CD8-positive, alpha-beta memory T cell (primary cell): ENCODE measurements at regions not wholly inside any gene's neighbourhood (a gene's known extent, or its start where the extent isn't known, plus 50 kb on each side); places are given as distances from the start of the nearest gene placed in this dataset.
"Not testable (repeated sequence)": the region's sequence is repeated elsewhere in the genome, so short reads cannot be mapped to it uniquely, and the experiment has no call there.

Experiments used
- CTCF ChIA-PET: fragments of 350-600 bp; sonication (Branson Sonifier 250); formaldehyde crosslinking; loops from one replicate; lab custom pipeline; 2021; ENCODE audit warnings: antibody characterized with exemption; lab: Charles Lee
- POLR2A ChIA-PET: fragments of 350-600 bp; sonication (Branson Sonifier 250); formaldehyde crosslinking; loops from one replicate; lab custom pipeline; 2021; ENCODE audit warnings: antibody characterized with exemption; lab: Charles Lee
- DNase-seq, 5 donors: peaks; one replicate each; pipeline versions ENCODE4 v3.0.0 to v3.0.0-alpha.2; 2020 to 2022; ENCODE audit warnings: mixed read lengths in 1 of 5
- H3K27ac ChIP-seq: one replicate; pipeline ENCODE4 v1.7.0; 2013; ENCODE audit warnings: low read depth, mild to moderate bottlenecking, low read length, moderate library complexity
- H3K27me3 ChIP-seq: 2 replicates; pipeline ENCODE4 v1.7.0; 2013; ENCODE audit warnings: low read length, mild to moderate bottlenecking; ENCODE audit not compliant: insufficient read depth, poor library complexity, severe bottlenecking
- H3K36me3 ChIP-seq: 2 replicates; pipeline ENCODE4 v1.7.0; 2013; ENCODE audit warnings: mild to moderate bottlenecking, low read length, moderate library complexity; ENCODE audit not compliant: insufficient read depth
- H3K4me1 ChIP-seq: 2 replicates; pipeline ENCODE4 v1.7.0; 2013; ENCODE audit warnings: mild to moderate bottlenecking, low read length, moderate library complexity; ENCODE audit not compliant: insufficient read depth
- H3K4me3 ChIP-seq: 2 replicates; pipeline ENCODE4 v1.7.0; 2013; ENCODE audit warnings: mild to moderate bottlenecking, low read length
- H3K9me3 ChIP-seq: 2 replicates; pipeline ENCODE4 v1.7.0; 2013; ENCODE audit warnings: mild to moderate bottlenecking, low read length
- H3K27ac Mint-ChIP-seq, 8 donors: one replicate each; pipeline ENCODE4 v1.8.0; 2020 to 2021; ENCODE audit warnings: mixed read lengths in 8 of 8, mild to moderate bottlenecking in 6 of 8, inconsistent platforms in 3 of 8, moderate library complexity in 3 of 8
- H3K27me3 Mint-ChIP-seq, 2 donors: one replicate each; pipeline ENCODE4 v1.8.0; 2020 to 2021; ENCODE audit warnings: mixed read lengths in 2 of 2, mild to moderate bottlenecking in 1 of 2, moderate library complexity in 1 of 2
- H3K36me3 Mint-ChIP-seq, 3 donors: one replicate each; pipeline ENCODE4 v1.8.0; 2020 to 2021; ENCODE audit warnings: mixed read lengths in 3 of 3, inconsistent platforms in 1 of 3, mild to moderate bottlenecking in 1 of 3
- H3K4me1 Mint-ChIP-seq, 3 donors: one replicate each; pipeline ENCODE4 v1.8.0; 2020 to 2021; ENCODE audit warnings: mixed read lengths in 3 of 3, inconsistent platforms in 1 of 3, mild to moderate bottlenecking in 1 of 3
- H3K4me3 Mint-ChIP-seq, 7 donors: one replicate each; pipeline ENCODE4 v1.8.0; 2020 to 2021; ENCODE audit warnings: mixed read lengths in 7 of 7, mild to moderate bottlenecking in 6 of 7, moderate library complexity in 4 of 7, inconsistent platforms in 2 of 7
- H3K9me3 Mint-ChIP-seq, 5 donors: one replicate each; pipeline ENCODE4 v1.8.0; 2020 to 2022; ENCODE audit warnings: mixed read lengths in 5 of 5, mild to moderate bottlenecking in 3 of 5, moderate library complexity in 2 of 5, inconsistent platforms in 1 of 5

DNA sequence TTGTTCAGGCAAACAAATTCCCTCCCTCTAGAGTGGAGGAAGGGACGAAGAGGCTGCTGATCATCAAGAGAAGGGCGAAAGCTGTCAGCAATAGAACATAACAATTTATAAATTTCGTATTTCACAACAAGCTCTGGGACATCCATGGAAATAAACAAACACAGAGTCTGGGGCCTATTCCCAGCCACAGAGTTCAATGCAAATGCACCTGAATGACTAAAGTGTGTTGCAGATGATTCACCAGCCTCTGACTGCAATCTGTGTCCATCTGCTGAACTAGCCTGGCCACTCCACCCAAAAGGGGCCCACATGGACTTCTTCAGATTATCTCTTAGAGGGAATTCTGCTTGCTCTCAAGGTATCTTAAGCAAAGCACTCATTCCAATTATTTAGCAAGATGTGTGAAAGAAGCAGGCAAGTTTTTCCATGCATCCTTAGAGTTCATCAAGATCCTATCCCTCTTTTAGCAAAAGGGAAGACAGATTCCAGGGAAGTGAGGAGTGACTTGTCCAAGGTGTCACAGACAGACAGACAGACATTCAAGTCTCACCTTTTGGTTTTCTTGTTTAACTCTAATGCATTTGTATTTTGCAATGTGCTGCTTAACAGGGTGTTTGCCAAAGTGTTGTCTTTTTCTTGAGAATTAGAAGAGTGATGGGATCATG, 307.8 kb upstream of the PAPPA start:
- H3K27me3 ChIP-seq = no peaks in the 10 kb centered on the region
- H3K36me3 Mint-ChIP-seq = no peaks in the 10 kb centered on the region
- H3K27ac Mint-ChIP-seq = no peak overlapping the region
- DNase-seq = no peak
- no peak overlapping the region for H3K4me3 Mint-ChIP-seq
- no peaks in the 10 kb centered on the region for H3K9me3 ChIP-seq
- H3K4me1 ChIP-seq = no peaks in the 10 kb centered on the region
- peaks cover 0 to 4% (median 0%) of the 10 kb centered on the region in 5 donors for H3K9me3 Mint-ChIP-seq
- H3K4me3 ChIP-seq = no peak overlapping the region
- H3K36me3 ChIP-seq = no peaks in the 10 kb centered on the region
- no peak overlapping the region for H3K27ac ChIP-seq
- no peaks in the 10 kb centered on the region for H3K4me1 Mint-ChIP-seq
- CTCF ChIA-PET = no interaction called here
- POLR2A ChIA-PET = no interaction called here
- no peaks in the 10 kb centered on the region for H3K27me3 Mint-ChIP-seq

GRCh38 chr9:115847216-115847615, 306.4 kb upstream of the PAPPA start:
- no peak overlapping the region for H3K27ac ChIP-seq
- Mint-ChIP-seq H3K27me3 (no peaks in the 10 kb centered on the region), H3K4me1 (no peaks in the 10 kb centered on the region), H3K4me3 (no peak overlapping the region), H3K27ac (no peak overlapping the region), H3K9me3 (peaks cover 0 to 4% (median 0%) of the 10 kb centered on the region in 5 donors), H3K36me3 (no peaks in the 10 kb centered on the region)
- POLR2A ChIA-PET = no interaction called here
- no peaks in the 10 kb centered on the region for H3K36me3 ChIP-seq
- no peaks in the 10 kb centered on the region for H3K27me3 ChIP-seq
- H3K4me3 ChIP-seq = no peak overlapping the region
- no peaks in the 10 kb centered on the region for H3K9me3 ChIP-seq
- no peak for DNase-seq
- CTCF ChIA-PET = no interaction called here
- H3K4me1 ChIP-seq = no peaks in the 10 kb centered on the region

GRCh38 chr9:115849679-115850412, 303.7 kb upstream of the PAPPA start:
- H3K4me3 Mint-ChIP-seq = no peak overlapping the region
- no peaks in the 10 kb centered on the region for H3K27me3 Mint-ChIP-seq
- DNase-seq = no peak
- Histone ChIP-seq H3K4me1 (no peaks in the 10 kb centered on the region), H3K4me3 (no peak overlapping the region), H3K36me3 (no peaks in the 10 kb centered on the region), H3K9me3 (no peaks in the 10 kb centered on the region), H3K27me3 (no peaks in the 10 kb centered on the region), H3K27ac (no peak overlapping the region)
- ChIA-PET CTCF (no interaction called here), POLR2A (no interaction called here)
- no peak overlapping the region for H3K27ac Mint-ChIP-seq
- no peaks in the 10 kb centered on the region for H3K36me3 Mint-ChIP-seq
- H3K9me3 Mint-ChIP-seq = peaks cover 0 to 4% (median 0%) of the 10 kb centered on the region in 5 donors
- H3K4me1 Mint-ChIP-seq = no peaks in the 10 kb centered on the region

DNA sequence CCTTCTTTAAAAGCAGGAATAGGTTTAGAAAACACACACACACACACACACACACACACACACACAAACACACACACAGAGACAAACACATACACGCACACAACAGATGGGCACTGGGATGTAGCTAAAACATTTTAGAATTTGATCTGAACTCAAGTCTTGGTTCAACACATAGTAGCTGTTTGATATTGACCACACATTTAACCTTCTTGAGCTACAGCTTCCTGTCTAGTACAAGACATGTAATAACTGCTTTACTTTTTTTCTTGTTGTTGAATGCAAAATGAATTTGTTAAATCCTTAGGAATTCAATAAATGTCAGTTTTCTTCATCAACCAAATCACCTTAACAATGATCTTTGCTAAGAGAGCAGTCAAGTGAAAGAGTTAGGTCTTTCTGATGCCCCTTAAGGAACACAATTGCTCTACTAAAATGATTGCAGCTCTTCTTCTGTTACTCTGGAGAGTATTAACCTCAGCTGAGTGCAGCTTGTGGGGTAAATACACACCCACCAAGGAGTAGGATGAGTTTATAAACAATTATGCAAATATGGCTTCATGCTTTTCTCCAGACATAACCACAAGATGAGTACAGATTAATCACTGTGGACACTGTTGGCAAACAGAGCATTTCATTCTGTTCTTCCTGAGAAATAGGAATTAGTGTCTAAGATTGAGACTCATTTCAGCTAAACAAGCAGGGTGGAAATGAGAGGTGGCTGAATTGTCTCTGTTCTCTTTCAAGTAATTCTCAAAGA, 302.9 kb upstream of the PAPPA start:
- POLR2A ChIA-PET = no interaction called here
- Histone ChIP-seq H3K4me1 (no peaks in the 10 kb centered on the region), H3K27me3 (no peaks in the 10 kb centered on the region), H3K27ac (no peak overlapping the region), H3K4me3 (no peak overlapping the region), H3K9me3 (no peaks in the 10 kb centered on the region), H3K36me3 (no peaks in the 10 kb centered on the region)
- no peak overlapping the region for H3K27ac Mint-ChIP-seq
- no peak for DNase-seq
- CTCF ChIA-PET = no interaction called here
- no peak overlapping the region for H3K4me3 Mint-ChIP-seq
- H3K36me3 Mint-ChIP-seq = no peaks in the 10 kb centered on the region
- no peaks in the 10 kb centered on the region for H3K27me3 Mint-ChIP-seq
- H3K9me3 Mint-ChIP-seq = peaks cover 0 to 5% (median 0%) of the 10 kb centered on the region in 5 donors
- H3K4me1 Mint-ChIP-seq = no peaks in the 10 kb centered on the region

DNA sequence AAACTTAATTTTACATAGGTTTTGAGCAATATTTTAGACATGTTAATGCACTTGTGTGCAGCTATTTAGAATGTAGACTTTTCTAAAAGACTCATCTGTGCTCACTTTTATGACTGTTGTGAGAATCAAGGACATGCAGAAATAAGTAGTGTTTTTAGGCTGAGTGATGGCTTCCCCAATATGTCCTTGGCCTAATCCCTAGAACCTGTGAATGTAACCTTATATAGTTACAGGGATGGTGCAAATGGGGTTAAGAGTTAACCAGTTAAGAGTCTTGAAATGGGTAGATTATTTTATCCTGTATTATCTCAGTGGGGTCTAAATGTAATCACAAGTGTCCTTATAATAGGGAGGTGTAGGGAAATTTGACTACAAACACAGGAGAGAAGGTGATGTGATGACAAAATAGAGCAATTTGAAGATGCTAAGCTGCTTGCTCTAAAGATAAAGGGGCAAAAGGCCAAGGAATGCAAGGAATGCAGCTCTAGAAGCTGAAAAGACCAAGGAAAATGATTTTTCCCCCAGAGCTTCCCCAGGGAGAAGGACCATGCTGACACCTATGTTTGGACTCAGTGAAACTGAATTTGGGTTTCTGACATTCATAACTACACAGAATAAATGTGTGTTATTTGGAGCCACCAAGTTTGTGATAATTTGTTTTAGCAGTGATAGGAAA, 298.0 kb upstream of the PAPPA start:
- no peak for DNase-seq
- no peaks in the 10 kb centered on the region for H3K36me3 ChIP-seq
- H3K27ac ChIP-seq = no peak overlapping the region
- Mint-ChIP-seq H3K36me3 (no peaks in the 10 kb centered on the region), H3K27ac (no peak overlapping the region), H3K4me3 (no peak overlapping the region), H3K27me3 (peaks cover 0 to 6% of the 10 kb centered on the region in 2 donors), H3K9me3 (peaks cover 0 to 11% (median 2%) of the 10 kb centered on the region in 5 donors), H3K4me1 (no peaks in the 10 kb centered on the region)
- no peaks in the 10 kb centered on the region for H3K27me3 ChIP-seq
- POLR2A ChIA-PET = no interaction called here
- CTCF ChIA-PET = no interaction called here
- no peaks in the 10 kb centered on the region for H3K4me1 ChIP-seq
- no peak overlapping the region for H3K4me3 ChIP-seq
- no peaks in the 10 kb centered on the region for H3K9me3 ChIP-seq

- H3K27me3 Mint-ChIP-seq, H3K27ac Mint-ChIP-seq, H3K4me3 Mint-ChIP-seq, H3K36me3 ChIP-seq, H3K4me1 Mint-ChIP-seq, CTCF ChIA-PET, H3K27ac ChIP-seq, H3K36me3 Mint-ChIP-seq, POLR2A ChIA-PET, H3K4me3 ChIP-seq, DNase-seq, H3K27me3 ChIP-seq, H3K9me3 ChIP-seq, H3K4me1 ChIP-seq: not testable (repeated sequence)
- peaks cover 0 to 11% (median 6%) of the 10 kb centered on the region in 5 donors for H3K9me3 Mint-ChIP-seq
These were observed 295.2 kb upstream of the PAPPA start for GRCh38 chr9:115858421-115858820.

DNA sequence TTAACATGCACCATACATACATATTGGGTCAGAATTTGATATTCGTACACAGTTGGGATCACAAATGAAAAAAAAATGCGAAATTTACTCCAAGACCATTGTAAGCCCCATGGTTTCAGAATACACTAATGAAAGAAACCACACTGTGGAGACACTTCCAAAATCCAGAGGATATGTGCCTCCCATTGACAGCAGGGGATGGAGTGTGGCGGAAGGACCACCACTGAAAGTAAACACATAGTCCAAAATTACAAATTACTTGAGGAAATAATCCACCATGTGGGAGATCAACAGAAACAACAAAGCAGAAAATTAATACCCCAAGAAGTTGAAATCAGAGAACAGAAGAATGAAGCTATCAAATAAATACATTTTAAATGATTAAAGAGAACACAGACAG, 291.6 kb upstream of the PAPPA start:
- peaks cover 0 to 6% of the 10 kb centered on the region in 2 donors for H3K27me3 Mint-ChIP-seq
- H3K36me3 ChIP-seq = no peaks in the 10 kb centered on the region
- no peak overlapping the region for H3K4me3 ChIP-seq
- no peak overlapping the region for H3K4me3 Mint-ChIP-seq
- H3K27me3 ChIP-seq = no peaks in the 10 kb centered on the region
- no peak overlapping the region for H3K27ac ChIP-seq
- H3K4me1 Mint-ChIP-seq = no peaks in the 10 kb centered on the region
- POLR2A ChIA-PET = no interaction called here
- CTCF ChIA-PET = no interaction called here
- no peak for DNase-seq
- no peaks in the 10 kb centered on the region for H3K36me3 Mint-ChIP-seq
- H3K4me1 ChIP-seq = no peaks in the 10 kb centered on the region
- H3K27ac Mint-ChIP-seq = no peak overlapping the region
- peaks cover 0 to 8% (median 6%) of the 10 kb centered on the region in 5 donors for H3K9me3 Mint-ChIP-seq
- no peaks in the 10 kb centered on the region for H3K9me3 ChIP-seq

DNA sequence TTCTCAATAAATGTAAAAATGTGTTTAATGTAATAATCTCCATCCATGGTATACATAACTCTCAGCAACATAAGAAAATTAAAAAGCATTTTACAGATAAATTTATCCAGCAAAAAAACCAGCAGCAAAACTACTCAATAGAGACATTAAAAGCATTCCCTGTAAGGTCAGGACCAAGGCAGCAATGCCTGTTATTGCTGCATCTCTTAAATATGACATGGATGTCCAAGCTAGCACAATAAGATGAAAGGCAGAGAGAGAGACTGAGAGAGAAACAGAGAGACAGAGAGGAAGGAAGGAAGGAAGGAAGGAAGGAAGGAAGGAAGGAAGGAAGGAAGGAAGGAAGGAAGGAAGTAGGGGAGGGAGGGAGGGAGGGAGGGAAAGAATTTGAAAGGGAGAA, 289.0 kb upstream of the PAPPA start:
- POLR2A ChIA-PET = no interaction called here
- H3K27me3 ChIP-seq = no peaks in the 10 kb centered on the region
- H3K9me3 Mint-ChIP-seq = peaks cover 0 to 6% (median 0%) of the 10 kb centered on the region in 5 donors

More for the DNA sequence above, 289.0 kb upstream of the PAPPA start:
- no peak for DNase-seq
- no peak overlapping the region for H3K4me3 Mint-ChIP-seq
- Histone ChIP-seq H3K9me3 (no peaks in the 10 kb centered on the region), H3K4me3 (no peak overlapping the region), H3K4me1 (no peaks in the 10 kb centered on the region), H3K27ac (no peak overlapping the region), H3K36me3 (no peaks in the 10 kb centered on the region)
- no peaks in the 10 kb centered on the region for H3K4me1 Mint-ChIP-seq
- H3K27ac Mint-ChIP-seq = no peak overlapping the region
- H3K36me3 Mint-ChIP-seq = no peaks in the 10 kb centered on the region
- CTCF ChIA-PET = no interaction called here
- H3K27me3 Mint-ChIP-seq = peaks cover 0 to 1% of the 10 kb centered on the region in 2 donors
